GM21390 (cell line): ENCODE measurements at regions not wholly inside any gene's neighbourhood (a gene's known extent, or its start where the extent isn't known, plus 50 kb on each side); places are given as distances from the start of the nearest gene placed in this dataset.
"Not testable (repeated sequence)": the region's sequence is repeated elsewhere in the genome, so short reads cannot be mapped to it uniquely, and the experiment has no call there.

Experiments
- ATAC-seq: cut with Tn5 transposase; IDR thresholded peaks from one replicate; pipeline ENCODE4 v1.9.1; 2021; ENCODE audit not compliant: unreplicated experiment

GRCh38 chr6:85287158-85287557, 162.7 kb upstream of the NT5E start:
- no peak for ATAC-seq

DNA sequence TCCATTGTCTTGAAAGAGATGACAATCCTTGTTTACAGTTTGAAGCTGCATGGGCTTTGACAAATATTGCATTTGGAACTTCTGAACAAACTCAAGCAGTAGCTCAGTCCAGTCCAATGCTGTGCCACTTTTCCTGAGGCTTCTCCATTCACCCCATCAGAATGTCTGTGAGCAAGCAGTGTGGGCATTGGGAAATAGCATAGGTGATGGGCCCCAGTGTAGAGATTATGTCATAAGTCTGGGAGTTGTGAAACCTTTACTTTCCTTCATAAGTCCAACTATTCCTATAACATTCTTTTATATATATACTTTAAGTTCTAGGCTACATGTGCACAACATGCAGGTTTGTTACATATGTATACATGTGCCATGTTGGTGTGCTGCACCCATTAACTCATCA, 163.4 kb upstream of the NT5E start:
- not testable (repeated sequence) for ATAC-seq

DNA sequence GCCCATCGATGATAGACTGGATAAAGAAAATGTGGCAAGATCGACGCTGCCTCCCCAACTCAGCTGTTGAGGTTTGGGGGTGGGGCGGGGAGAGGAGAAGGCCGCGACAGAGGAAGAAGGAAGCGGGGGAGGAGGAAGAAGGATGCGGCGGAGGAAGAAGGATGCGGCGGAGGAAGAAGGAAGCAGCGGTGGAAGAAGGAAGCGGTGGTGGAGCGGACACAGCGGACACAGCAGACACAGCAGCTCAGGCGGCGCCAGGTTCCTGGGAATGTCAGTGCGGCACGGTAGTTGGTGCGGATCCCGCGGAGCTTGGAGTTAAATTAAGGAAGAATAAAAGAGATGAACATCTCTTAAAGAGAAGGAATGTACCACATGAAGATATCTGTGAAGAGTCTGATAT, 163.9 kb upstream of the NT5E start:
- ATAC-seq, result no peak

GRCh38 chr6:85285114-85285513, 164.8 kb upstream of the NT5E start:
- ATAC-seq, result no peak

GRCh38 chr6:85283436-85283835, 166.4 kb upstream of the NT5E start:
- no peak for ATAC-seq

DNA sequence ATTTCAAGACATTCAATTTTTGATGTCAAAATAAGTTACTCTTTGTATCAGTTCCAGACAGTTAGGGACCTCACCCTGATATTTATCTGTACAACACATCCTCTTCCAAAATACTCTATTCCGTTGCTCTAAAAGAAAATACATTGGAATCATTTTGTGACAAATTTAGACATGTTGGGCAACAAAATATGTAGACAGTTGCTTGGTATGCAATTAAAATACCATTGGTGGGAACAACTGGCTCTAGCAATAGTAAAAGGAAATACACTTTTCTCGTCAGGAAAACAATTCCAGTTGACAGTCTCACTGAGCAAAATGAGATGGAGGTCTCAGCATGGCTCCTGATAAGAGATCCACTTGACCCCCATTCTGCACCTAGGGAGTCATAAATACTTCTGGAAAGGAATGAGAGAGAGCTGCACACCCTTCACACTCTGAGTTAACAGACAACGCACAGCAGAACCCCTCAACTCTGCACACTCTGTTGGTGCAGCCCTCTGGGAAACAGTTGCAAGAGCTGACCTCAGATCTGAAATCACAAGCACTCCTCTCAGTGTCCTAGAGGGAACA, 171.3 kb upstream of the NT5E start:
- ATAC-seq, result no peak

DNA sequence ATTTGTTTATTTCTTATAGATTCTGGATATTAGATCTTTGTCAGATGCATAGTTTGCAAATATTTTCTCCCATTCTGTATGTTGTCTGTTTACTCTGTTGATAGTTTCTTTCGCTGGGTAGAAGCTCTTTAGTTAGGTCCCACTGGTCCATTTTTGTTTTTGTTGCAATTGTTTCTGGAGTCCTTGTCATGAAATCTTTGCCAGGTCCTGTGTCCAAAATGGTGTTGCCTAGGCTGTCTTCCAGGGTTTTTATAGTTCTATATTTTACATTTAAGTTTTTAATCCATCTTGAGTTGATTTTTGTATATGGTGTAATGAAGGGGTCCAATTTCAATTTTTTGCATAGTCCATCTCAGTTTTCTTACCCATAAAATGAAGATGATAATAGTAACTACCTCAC, 173.9 kb upstream of the NT5E start:
- ATAC-seq, result not testable (repeated sequence)

DNA sequence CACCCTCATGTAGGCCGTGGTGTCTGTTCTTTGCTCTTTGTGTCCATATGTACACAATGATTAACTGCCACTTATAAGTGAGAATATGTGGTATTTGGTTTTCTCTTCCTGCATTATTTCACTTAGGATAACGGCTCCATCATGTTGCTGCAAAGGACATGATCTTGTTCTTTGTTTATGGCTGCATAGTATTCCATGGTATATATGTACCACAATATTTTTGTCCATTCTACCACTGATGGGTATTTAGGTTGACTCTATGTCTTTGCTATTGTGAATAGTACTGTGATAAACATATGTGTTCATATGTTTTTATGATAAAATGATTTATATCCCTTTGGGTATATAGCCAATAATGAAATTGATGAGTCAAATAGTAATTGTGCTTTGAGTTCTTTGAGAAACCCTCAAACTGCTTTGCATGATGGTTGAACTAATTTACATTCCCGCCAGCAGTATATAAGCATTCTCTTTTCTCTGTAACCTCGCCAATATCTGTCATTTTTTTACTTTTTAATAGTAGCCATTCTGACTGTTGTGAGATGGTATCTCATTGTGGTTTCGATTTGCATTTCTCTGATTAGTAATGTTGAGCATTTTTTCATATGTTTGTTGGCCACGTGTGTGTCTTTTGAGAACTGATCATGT, 174.4 kb upstream of the NT5E start:
- ATAC-seq, result no peak

DNA sequence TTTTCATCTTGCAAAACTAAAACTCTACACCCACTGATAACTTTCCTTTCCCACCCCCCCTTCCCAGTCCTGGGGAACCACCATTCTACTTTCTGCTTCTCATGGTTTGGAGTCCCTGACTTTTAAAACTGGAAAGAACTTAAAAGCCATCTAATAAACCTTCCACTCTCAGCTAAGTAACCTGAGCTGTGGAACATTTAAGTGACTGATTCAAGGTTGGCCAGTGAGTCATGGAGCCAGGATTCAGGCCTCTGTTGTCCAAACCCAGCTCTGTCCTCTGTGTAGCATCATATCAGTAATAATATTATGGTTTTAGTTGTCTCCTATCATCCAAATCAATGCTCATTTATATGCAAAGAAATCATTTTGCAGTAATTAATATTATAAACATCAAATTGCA, 176.0 kb upstream of the NT5E start:
- ATAC-seq, result no peak

DNA sequence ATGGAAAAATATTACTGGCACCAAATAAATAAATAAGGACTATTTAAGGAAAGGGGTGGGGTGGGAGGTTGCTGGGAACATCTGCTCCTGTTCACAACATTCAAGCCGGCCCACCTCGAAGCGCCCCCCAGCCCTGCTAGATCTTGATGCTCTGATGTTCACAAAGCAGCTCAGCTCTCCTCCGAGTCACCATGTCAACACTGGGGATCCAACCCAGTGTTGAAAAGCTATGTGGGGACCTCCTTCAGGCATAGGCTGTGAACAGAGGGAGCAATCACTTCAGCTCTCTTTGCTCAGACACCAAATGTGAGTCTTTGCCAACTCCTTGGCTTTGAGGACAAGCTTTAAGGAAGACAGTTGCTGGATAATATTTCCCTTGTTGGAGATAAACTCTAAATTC, 176.8 kb upstream of the NT5E start:
- no peak for ATAC-seq

DNA sequence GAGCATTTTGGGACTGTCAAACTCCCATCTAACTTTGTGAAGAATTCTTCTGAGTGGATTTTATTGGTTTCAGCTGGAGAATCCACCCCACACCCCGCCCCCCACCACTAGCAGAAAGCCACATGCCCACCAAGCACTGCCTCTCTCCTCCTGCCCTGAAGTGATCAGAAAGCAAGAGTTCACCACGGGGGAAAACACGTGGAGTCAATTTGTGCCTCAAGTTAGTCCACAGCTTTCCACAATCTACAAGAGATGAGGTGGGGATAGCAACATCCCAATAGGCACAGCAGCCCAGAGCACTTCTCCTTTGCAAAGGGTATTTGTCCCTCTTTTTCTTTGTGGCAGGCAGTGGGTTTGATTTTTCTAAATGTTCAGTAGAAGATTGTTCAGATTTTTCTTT, 177.3 kb upstream of the NT5E start:
- ATAC-seq, result no peak

GRCh38 chr6:85262621-85263020, 187.3 kb upstream of the NT5E start:
- no peak for ATAC-seq

- no peak for ATAC-seq
These were observed 188.6 kb upstream of the NT5E start for GRCh38 chr6:85261271-85261670.

GRCh38 chr6:85255661-85256060, 194.2 kb upstream of the NT5E start:
- ATAC-seq, result no peak

DNA sequence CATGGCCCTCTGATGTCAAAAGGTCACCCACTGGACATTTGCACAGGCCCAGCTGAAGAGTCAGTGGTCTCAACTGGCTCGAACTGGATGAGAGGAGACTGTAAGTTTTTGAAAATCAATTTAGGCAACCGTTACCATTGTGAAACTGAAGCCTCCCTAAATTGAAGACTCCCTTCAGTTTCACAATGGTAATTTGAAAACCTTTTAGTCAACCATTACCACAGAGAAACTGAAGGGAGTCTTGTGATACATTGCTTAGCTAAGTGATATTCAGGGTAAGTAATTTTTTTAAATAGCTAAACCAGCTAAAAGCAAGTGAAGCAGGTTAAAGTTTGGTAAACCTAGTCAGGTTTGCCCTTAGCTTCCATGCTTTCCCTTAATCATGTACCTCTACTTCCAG, 197.3 kb upstream of the NT5E start:
- no peak for ATAC-seq

DNA sequence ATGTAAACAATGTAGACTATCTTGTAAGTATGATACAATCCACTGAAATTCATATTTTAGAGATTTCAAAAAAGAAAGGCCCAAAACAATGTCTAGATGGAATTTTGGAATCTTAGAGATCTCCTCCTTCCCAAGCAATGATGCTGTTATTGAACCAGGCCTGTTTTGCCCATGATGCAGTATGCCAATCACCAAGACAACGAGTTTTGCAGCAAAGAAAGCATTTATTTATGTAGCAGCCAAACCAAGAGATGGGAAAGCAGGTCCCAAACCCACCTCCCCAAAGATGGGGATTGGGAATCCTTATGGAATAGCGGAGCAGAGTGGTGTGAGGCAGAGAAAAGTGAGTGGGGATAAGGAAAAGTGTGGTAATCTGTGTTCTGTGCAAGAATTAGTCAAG, 197.8 kb upstream of the NT5E start:
- no peak for ATAC-seq

DNA sequence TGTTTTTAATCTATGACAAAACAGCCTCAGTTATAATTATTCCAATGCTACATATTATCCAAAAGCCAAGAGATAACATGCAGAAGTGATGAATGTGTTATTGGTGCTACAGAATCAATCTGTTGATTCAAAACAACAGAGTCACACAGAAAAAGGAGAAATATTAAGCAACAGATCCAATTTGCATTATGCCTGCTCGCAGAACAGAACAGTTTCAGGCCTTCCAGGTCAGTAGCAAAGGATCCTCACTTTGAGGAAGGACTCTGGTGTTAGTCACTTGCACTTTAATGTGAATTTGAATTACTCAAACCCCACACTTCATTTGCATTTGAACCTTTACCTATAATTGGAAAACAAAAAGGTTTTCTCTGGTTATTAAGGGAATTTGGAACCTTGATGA, 198.6 kb upstream of the NT5E start:
- ATAC-seq, result no peak

- ATAC-seq, result no peak
These were observed 199.2 kb upstream of the NT5E start for GRCh38 chr6:85250586-85251220.

DNA sequence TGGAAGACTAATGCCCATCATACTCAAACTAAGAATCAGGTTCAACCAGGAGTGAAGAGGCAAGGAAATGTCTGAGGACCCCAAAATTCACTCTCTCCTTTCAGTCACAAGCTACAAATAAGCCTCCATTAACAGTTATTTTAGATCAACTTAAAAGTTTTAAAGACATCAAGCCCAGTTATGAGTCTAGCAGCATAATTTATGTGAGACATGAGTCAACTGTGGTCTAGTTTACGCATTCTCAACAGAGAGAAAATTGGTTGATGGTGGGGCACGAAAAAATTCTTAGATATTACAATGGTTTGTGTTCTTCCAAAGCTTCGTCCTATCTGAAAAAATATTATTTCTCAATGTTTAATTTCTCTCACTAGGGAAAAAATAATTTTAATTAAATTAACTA, 204.9 kb upstream of the NT5E start:
- no peak for ATAC-seq

GRCh38 chr6:85241498-85242052, 208.3 kb upstream of the NT5E start:
- no peak for ATAC-seq

GRCh38 chr6:85240787-85241385, 209.0 kb upstream of the NT5E start:
- ATAC-seq, result no peak

DNA sequence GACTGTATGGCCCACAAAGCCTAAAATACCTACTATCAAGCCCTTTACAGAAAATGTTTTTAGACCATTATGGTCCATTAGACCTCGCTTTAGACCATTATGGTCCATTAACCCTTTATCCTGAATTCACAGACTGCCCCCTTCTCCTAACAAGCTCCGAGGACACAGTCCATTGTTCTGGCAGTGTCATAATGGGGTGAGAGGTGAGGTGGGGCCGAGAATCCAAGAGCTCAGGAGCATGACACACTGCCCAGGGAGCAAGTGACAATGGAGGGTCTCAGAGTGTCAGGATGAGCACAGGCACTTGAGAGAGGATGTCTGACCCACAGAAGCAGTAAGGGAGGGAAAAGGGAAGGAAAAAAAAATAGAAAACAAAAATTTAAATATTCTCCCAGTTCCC, 212.4 kb upstream of the NT5E start:
- ATAC-seq, result no peak
